ENCODE measurements at regions not wholly inside any gene's neighbourhood (a gene's known extent, or its start where the extent isn't known, plus 50 kb on each side); places are given as distances from the start of the nearest gene placed in this dataset.

DNA sequence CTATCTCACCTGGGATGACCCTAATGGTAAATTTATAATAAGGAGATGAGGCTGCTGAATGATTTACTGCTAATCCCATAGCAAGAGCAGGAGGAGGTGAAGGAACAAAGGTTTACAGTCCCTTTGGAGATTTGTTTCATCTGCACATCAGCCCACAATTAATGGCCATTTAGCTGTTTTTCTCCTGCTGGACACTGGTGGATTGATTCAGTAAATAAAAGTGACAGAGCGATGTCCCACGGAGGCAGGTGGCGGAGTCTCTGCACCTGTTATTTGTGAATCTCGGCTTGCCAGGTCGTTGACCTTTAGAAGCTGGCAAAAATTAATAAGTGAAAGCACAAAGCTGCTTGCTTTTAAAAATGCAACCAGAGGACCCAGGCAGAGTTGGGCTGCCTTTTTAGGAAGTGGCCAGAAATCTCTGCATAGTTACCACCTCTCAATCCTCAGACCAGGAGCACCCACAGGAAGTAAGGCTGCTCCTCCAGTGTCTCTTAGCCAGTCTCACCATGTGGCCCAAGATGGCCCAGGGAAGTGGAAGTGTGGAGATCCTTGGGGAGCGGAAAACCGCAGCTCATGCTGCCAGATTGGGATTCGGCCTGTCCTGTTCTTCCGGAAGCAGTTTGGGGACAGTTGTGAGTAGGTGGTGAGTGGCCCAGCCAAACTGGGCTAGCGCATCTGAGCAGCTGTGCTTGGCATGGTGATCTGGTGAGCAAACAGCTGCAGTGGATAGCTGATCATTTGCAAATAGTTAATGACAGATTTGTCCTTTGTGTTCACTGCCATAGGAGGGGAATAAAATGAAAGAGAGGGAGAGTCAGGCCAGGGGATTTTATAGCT, 1005.7 kb upstream of the PIK3C3 start:
- 34% methylated on average over 10 of the region's 10 CpGs for whole genome bisulfite sequencing (ENCODE audit: insufficient coverage, low coverage, low lambda C conversion rate, missing lambda C conversion rate)
- ATAC-seq (peak in 3 of 4 donors; percentile 63 to 96 (median 86)), DNase-seq (peak in 1 of 3 donors; percentile 53)
- no peak overlapping the region for H3K27ac ChIP-seq
- no peaks in the 10 kb centered on the region for H3K27me3 ChIP-seq
- no peaks in the 10 kb centered on the region for H3K4me1 ChIP-seq
- H3K4me3 ChIP-seq, result peak overlapping the region in 1 of 3 donors; percentile 14
- H3K36me3 ChIP-seq, result no peaks in the 10 kb centered on the region
- H3K9me3 ChIP-seq, result no peaks in the 10 kb centered on the region
- TF ChIP-seq POLR2A (IDR thresholded peaks at IDR 0.05) (no peak), CTCF (IDR thresholded peaks at IDR 0.05) (no peak)
- intact Hi-C loops (cut with DNase I), result no loop called here

GRCh38 chr18:40944576-40944975, 1010.5 kb upstream of the PIK3C3 start:
- Histone ChIP-seq H3K4me3 (no peak overlapping the region), H3K4me1 (no peaks in the 10 kb centered on the region), H3K36me3 (no peaks in the 10 kb centered on the region), H3K27ac (no peak overlapping the region), H3K9me3 (no peaks in the 10 kb centered on the region), H3K27me3 (no peaks in the 10 kb centered on the region)
- 50% methylated on average over 2 of the region's 2 CpGs for WGBS (ENCODE audit: insufficient coverage, low coverage, low lambda C conversion rate, missing lambda C conversion rate)
- DNase-seq (no peak), ATAC-seq (no peak)
- intact Hi-C loops (cut with DNase I), result no loop called here
- no peak for TF ChIP-seq CTCF (IDR thresholded peaks at IDR 0.05)
- no peak for TF ChIP-seq POLR2A (IDR thresholded peaks at IDR 0.05)

DNA sequence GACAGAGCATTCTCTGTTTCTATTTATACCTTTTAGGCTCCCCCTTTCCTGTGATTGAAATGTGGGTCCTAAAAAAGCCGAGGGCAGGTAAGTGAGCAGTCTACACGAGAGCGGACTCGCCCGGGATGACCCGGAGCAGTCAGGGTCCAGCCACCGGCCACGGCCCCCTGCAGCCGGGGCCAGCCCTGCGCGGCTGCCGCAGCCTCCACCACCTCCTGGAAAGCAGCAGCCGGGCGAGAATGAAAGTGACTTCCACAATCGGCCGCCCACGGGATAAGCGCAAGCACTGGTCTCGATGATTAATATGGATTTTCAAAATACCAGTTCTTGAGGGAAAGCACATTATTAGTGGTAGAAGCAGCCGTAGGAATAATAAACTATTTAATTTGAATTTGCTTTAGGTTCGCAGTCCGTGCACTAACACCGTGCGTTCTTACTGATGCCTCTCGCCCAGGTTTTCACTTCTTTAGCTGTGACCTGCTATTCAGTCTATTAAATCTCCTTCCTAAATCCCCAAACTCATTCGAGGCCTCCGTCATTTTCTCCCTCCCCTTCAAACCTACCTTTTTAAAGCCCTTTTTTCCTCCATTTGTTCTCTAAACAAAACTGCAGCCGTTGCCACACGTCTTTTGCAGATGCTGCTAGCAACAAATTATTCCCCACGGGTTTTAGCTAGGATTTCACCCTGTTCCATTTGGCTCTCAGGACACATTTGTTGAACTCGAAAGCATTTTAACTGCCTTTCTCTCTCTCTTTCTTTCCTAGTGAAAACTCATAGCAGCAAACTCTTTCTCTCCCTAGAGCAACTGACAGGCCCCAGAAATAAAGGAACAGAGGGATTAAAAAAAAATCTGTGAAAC, 1015.1 kb upstream of the PIK3C3 start:
- TF ChIP-seq POLR2A (IDR thresholded peaks at IDR 0.05), result no peak
- TF ChIP-seq CTCF (IDR thresholded peaks at IDR 0.05), result no peak
- 57% methylated on average over 11 of the region's 31 CpGs for WGBS (ENCODE audit: insufficient coverage, low coverage, low lambda C conversion rate, missing lambda C conversion rate)
- DNase-seq (no peak), ATAC-seq (peak in 1 of 4 donors; percentile 20)
- no peaks in the 10 kb centered on the region for H3K36me3 ChIP-seq
- no peak overlapping the region for H3K27ac ChIP-seq
- H3K27me3 ChIP-seq, result no peaks in the 10 kb centered on the region
- no peak overlapping the region for H3K4me3 ChIP-seq
- intact Hi-C loops (cut with DNase I), result no loop called here
- H3K4me1 ChIP-seq, result no peaks in the 10 kb centered on the region
- H3K9me3 ChIP-seq, result no peaks in the 10 kb centered on the region

GRCh38 chr18:40938615-40939014, 1016.4 kb upstream of the PIK3C3 start:
- Histone ChIP-seq H3K27me3 (no peaks in the 10 kb centered on the region), H3K9me3 (no peaks in the 10 kb centered on the region), H3K4me3 (no peak overlapping the region), H3K27ac (no peak overlapping the region), H3K4me1 (no peaks in the 10 kb centered on the region), H3K36me3 (no peaks in the 10 kb centered on the region)
- no peak for DNase-seq
- TF ChIP-seq POLR2A (IDR thresholded peaks at IDR 0.05) (no peak), CTCF (IDR thresholded peaks at IDR 0.05) (no peak)
- ATAC-seq, result no peak
- WGBS (ENCODE audit: insufficient coverage, low coverage, low lambda C conversion rate, missing lambda C conversion rate), result 68% methylated on average over 2 of the region's 2 CpGs
- intact Hi-C loops (cut with DNase I), result no loop called here
